HT-29 (cell line): ENCODE measurements at regions not wholly inside any gene's neighbourhood (a gene's known extent, or its start where the extent isn't known, plus 50 kb on each side); places are given as distances from the start of the nearest gene placed in this dataset.
"Not testable (repeated sequence)": the region's sequence is repeated elsewhere in the genome, so short reads cannot be mapped to it uniquely, and the experiment has no call there.

Source experiments
- DNase-seq: peaks from one replicate; pipeline ENCODE4 v3.0.0-alpha.2; 2015; ENCODE audit warnings: low spot score

DNA sequence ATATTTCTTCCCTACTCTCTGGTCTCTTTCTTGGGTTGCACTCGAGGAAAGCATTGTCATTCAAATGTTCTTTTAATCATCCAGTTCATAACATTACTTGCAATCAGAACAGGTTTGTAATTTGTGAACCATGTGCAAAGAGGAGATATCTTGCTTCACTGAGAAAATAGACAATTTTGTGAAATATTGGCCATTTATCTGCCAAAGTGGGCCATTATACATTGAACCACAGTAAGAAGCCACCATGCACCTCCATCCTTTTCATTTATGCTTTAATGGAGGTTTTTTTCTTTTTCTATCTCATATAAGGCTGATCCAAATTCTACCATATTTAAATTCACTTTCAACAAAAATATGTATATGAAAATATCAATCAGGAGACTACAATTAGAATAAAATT is 335.3 kb upstream of the AADAT start:
- no peak for DNase-seq

DNA sequence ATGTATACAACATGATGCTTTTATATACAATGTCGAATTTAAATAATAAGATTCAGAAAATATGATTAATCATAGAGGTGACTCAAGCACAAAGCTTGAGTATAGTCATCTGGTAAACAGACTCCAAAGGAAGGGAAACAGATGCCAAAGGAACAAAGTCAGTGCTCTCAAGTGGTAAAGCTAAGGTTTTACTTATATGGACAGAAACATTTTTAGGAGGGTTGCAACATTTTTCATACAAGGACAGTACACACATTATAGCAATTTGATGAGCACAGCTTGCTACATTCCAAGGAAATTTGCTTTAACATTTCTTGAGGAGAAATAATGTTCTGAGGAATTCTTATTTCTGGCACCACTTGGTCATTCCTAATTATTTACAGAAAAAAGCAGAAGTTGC is 333.4 kb upstream of the AADAT start:
- DNase-seq = no peak

GRCh38 chr4:170420255-170420693 is 330.5 kb upstream of the AADAT start:
- DNase-seq = no peak

DNA sequence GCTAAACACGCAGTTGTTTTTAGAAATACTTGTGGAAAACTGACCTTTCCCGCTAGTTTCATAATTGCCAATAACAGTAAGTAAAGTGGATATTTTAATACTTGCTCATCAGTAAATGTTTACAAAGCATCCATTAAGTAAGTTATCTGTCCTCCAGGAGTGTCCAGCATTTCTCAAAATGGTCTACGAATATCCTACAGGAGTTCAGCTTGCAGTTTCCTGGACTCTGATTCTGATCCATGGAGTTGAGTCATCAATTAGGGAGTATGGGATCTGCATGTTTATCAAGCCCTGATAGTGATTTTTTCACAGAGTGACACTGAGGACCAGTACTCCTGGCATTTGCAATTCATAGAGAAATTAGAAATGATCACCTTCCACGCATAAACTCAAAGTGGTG is 325.2 kb upstream of the AADAT start:
- DNase-seq = no peak

- no peak for DNase-seq
Observed at GRCh38 chr4:170414360-170414759, 324.6 kb upstream of the AADAT start.

DNA sequence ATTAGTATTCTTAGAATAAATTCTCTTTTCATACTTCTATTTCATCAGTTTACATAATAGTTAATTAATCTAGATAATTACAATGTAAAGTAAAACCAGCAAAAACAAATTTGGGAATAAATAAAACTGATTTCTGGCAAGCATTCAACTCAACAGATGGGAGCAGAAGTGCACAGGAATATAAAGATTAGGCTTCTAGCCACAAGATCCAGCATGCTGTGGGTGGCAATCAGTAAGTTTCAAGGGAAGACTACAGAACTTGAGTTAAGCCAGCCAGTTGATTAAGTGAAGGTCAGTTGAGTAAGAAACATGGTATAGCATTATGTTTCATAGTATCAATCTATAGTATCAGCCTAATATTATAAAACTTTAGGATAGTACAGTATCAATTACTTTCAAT is 324.2 kb upstream of the AADAT start:
- no peak for DNase-seq

DNA sequence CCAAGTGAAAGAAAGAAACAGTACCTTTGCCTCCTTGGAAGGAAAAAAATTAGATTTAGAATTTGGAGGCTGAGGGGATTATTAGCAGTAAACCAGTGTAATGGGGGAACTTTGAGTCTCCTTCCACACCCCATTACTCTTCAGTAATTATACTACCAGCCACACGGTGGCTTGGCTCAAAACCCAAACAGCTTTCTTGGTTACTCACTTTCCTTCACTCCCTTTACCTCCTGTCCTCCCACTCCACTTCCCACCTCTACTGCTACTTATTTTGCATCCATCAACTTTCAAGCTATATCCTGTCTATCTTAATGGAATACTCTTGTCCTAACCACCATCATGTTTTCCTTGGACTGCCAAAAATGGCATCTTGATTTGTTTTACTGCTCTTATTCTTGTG is 310.6 kb upstream of the AADAT start:
- no peak for DNase-seq

DNA sequence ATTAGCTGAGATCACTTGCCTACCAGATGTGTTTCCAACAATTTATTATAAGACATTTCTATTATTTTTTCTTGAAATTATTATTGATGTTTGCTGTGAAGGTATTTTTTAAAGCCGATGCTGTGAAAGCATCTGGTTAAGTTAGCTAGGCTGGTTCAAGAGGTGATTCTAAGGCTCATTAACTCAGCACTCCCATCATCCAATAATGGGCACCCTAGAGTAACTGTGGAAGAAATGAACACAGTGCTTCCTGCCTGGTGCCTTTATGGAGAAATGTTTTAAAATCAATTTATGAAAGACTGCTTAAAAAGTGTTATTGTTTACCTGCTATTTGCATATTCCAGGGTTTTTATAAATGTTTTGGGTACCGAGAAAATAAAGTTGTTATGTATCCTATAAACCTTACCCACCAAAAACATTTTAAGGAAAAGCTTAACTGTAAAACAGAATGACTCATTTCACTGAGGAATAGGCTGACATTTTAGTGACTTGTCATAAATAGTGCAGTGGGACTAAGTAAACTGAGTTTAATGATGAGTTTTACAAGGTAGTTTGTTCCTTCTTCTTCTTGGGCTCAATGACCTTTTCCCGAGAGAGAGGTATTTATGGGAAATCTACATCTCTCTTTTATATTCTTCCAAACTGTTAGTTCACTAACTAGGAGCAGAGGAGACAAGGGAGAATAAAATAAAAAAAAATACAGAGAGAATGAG is 310.0 kb upstream of the AADAT start:
- DNase-seq = peak; percentile 14

- DNase-seq = no peak
Observed at GRCh38 chr4:170398218-170398617, 308.5 kb upstream of the AADAT start.

DNA sequence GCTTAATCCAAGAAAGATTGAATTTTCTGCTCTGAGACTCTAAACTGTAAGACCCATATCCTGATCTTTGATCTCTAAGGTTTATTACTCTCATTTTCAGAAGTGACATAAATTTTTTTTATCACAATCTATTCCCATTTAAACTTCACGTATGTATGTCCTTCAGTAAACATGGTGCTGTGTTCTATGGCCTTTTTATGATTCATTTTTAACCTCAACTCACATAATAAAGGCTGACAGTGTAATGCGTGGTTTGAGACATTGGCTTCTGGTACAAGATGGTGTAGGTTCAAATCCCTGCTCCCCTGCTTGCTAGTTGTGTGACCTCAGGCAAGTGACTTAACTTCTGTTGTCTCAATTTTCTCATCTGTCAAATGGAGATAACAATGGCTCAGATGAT is 306.0 kb upstream of the AADAT start:
- DNase-seq = no peak

DNA sequence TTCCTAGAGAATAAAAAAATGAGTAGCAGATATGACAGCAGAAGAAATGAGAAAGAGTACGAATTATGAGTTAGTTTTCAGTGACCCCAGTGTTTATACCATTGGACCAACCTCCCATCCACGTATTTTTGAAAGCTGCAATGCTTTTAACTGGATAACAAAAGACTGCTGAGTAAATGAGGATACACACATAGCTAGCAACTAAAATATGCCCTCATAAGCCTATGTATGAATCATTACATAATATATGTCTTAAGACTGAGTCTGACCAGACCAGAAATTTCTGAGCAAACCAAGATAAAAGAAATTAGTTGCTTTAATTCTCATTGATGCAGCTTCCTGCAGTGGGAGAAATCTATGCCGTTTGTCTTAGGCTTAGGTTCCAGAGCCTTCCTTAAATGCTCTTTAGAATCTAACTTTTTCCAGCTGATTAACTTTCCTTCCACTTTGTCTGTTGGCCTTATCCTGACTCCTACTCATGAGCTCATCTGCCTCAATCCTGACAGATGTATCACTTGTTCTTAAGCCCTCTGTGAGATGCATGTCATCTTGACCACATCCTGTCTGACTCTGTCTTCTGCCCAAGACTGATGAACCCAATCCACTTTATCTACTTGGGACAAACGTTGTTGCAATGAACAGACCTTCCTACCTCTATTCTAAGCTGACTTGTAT is 301.4 kb upstream of the AADAT start:
- DNase-seq = no peak

DNA sequence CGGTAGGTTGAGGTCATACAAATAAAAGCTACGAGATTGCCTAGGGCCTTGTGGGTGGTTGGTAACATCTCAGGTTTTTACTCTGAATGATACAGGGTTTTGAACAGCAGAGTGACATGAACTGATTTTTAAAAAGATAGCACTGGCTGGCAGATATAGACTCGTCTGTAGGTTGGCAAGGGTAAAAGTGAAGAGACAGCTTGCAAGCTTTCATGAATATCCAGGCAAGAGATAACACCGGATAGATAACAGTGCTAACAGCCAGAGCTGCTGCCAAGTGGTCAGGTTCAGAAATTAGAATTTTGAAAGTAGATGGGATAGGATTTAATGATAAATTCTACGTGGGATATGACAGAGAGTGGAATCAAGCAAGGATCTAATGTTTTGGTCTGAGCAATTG is 299.7 kb upstream of the AADAT start:
- no peak for DNase-seq

GRCh38 chr4:170388255-170388654 is 298.5 kb upstream of the AADAT start:
- DNase-seq = no peak

- no peak for DNase-seq
Observed at GRCh38 chr4:170386971-170387370, 297.2 kb upstream of the AADAT start.

- DNase-seq = no peak
Observed at GRCh38 chr4:170386511-170386910, 296.8 kb upstream of the AADAT start.

DNA sequence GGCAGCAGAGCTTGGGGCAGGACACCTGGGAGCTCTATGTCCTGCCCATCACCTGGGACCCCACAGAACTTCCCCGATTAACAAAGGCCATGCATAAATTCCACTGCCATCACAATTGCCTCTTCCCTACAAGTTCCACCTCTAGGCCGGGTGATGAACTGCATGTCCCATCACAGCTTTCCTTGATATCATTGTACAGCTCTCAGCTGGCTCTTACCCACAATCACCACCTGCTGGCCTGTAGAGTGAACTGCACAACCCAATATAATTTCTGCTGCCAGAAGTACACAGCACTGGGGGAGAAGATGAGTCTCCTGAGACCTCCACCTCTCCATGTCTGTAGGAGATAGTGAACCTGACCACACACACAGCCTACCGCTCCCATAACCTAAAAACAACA is 285.0 kb upstream of the AADAT start:
- peak; percentile 45 for DNase-seq

GRCh38 chr4:170348945-170349344 is 259.2 kb upstream of the AADAT start:
- DNase-seq = no peak

DNA sequence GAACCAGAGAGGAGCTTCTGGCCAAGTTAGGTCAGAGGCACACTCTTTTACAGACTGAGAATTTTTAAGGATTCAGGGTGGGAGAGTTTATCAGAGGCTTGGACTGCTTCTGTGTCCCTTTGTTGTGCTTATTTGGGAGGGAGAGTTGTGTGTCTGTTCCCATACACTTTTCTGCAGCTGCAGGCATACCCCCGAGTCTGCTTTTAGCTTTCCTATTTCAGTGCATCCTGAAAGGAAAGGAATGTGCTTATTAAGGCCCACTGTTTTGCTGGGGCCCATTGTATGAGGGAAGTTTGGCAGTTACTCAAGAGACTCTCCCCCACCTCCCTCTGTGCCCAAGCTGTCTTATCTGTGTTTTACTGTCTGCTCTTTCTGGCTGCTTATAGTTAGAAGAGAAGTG is 257.4 kb upstream of the AADAT start:
- DNase-seq = not testable (repeated sequence)

DNA sequence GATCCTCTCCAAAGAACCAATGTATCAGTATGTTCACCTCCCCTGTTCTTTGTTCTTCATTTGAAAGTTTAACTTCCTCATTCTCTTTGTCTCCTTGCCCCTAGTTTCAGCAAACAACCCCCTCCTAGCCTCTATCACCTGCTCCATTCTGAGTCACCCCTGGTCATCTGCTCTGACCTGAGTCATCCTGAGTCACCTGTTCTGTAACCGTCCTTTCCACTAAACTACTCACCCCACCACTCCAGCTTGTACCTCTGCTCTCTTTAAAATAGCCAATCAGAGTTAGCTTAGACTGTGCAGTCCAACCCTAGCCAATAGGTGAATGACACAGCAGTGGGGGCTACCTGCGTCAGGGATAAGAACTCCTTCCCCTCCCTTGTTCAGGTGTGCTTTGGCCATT is 249.8 kb upstream of the AADAT start:
- DNase-seq = no peak

GRCh38 chr4:170336238-170336775 is 246.6 kb upstream of the AADAT start:
- DNase-seq = no peak

GRCh38 chr4:170325599-170325998 is 235.8 kb upstream of the AADAT start:
- DNase-seq = no peak

GRCh38 chr4:170323623-170324022 is 233.9 kb upstream of the AADAT start:
- no peak for DNase-seq

- peak; percentile 2 for DNase-seq
Observed at GRCh38 chr4:170307182-170307581, 217.4 kb upstream of the AADAT start.
